ENCODE measurements at regions not wholly inside any gene's neighbourhood (a gene's known extent, or its start where the extent isn't known, plus 50 kb on each side); places are given as distances from the start of the nearest gene placed in this dataset.
"Not testable (repeated sequence)": the region's sequence is repeated elsewhere in the genome, so short reads cannot be mapped to it uniquely, and the experiment has no call there.

DNA sequence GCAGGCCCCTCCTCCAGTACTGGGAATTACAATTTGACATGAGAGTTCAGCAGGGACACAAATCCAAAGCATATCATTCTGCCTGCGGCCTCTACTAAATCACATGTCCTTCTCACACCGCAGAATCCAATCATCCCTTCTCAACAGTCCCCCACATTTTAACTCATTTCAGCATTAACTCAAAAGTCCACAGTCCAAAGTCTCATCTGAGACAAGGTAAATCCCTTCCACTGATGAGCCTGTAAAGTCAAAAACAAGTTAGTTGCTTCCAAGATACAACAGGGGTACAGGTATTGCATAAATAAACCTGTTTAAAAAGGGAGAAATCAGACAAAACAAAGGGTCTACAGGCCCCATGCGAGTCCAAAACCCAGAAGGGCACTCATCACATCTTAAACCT, 64.0 kb downstream of the EBNA1BP2 start:
- no peak overlapping the region for H3K4me3 ChIP-seq (ENCODE audit: low read depth, low read length)
- DNase-seq (ENCODE audit: low read depth) = no peak

DNA sequence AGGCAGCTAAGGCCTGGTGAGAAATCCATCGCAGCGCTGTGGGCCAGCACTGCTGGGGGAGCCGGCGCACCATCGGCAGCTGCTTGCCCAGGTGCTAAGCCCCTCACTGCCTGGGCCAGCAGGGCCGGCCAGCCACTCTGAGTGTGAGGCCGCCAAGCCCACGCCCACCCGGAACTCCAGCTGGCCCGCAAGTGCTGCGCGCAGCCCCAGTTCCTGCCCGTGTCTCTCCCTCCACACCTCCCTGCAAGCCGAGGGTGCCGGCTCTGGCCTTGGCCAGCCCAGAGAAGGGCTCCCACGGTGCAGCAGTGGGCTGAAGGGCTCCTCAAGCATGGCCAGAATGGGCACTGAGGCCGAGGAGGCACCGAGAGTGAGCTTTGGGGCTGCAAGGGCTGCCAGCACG, 64.4 kb downstream of the EBNA1BP2 start:
- no peak overlapping the region for H3K4me3 ChIP-seq (ENCODE audit: low read depth, low read length)
- no peak for DNase-seq (ENCODE audit: low read depth)

DNA sequence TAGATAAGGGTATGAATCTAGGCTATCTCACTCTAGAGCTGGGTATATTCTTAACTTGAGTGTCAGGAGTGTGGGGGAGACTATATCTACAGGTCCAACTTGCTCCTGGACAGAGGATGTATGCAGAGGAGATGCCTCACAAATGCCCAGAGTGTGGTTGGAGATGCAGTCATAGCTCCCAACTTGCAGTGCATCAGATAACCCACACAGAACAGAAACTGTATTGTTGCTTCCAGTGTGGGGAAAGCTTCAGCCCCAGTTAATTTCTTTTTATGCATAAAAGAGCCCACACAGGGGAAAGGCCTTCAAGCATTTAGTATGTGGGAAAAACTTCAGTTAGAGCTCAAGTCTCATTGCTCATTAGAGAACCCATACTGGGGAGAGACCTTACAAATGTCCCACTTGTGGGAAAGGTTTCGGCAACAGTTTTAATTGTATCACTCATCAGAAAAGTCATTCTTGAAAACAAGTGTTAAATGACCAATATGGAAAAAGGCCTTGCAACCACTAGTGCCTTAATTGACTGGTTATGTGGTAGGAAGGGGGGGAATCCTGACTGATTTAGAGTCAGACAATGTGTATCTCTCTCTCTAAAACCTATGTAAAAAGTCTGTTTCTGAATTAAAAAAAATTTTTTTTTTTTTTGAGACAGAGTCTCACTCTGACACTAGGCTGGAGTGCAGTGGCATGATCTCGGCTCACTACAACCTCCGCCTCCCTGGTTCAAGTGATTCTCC, 67.9 kb downstream of the EBNA1BP2 start:
- DNase-seq (ENCODE audit: low read depth) = no peak

DNA sequence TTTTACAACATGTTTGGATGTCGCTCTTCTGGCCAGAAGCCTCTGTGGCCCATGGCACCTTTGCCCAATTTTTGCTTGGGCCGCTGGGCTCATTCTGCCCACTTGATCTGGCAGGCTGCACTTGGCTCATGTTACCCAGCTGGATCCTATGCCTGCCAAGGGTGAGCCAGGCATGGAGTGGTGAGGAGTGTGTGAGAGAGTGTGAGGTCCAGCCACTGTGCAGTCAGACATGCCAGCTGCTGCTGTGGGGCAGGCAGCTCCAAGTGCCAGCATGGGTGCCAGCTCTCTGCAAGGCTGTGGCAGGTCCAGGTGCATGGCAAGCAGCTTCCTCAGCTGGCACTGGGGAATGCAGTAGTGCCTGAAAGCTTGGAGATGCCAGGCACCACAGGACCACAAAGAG, 71.0 kb downstream of the EBNA1BP2 start:
- H3K4me3 ChIP-seq (ENCODE audit: low read depth, low read length) = no peak overlapping the region
- DNase-seq (ENCODE audit: low read depth) = no peak

More for the DNA sequence above, 67.9 kb downstream of the EBNA1BP2 start:
- H3K4me3 ChIP-seq (ENCODE audit: low read depth, low read length) = no peak overlapping the region

DNA sequence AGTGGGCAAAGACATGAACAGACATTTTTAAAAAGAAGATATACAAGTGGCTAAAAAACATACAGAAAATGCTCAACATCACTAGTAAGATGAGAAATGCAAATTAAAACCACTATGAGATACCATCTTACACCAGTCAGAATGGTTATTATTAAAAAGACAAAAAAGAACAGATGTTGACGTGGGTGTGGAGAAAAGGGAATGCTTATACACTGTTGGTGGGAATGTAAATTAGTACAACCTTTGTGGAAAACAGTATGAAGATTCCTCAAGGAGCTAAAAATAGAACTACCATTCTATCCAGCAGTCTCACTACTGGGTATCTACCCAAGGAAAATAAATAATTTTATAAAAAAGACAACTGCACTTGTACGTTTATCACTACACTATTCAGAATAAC, 73.9 kb downstream of the EBNA1BP2 start:
- no peak overlapping the region for H3K4me3 ChIP-seq (ENCODE audit: low read depth, low read length)
- DNase-seq (ENCODE audit: low read depth) = no peak

DNA sequence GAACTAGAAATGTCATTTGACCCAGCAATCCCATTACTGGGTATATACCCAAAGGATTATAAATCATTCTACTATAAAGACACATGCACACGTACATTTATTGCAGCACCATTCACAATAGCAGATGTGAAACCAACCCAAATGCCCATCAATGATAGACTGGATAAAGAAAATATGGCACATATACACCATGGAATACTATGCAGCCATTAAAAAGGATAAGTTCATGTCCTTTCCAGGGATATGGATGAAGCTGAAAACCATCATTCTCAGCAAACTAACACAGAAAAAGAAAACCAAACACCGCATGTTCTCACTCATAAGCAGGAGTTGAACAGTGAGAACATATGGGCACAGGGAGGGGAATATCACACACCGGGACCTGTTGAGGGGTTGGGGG, 75.6 kb downstream of the EBNA1BP2 start:
- DNase-seq (ENCODE audit: low read depth); H3K4me3 ChIP-seq (ENCODE audit: low read depth, low read length): not testable (repeated sequence)

DNA sequence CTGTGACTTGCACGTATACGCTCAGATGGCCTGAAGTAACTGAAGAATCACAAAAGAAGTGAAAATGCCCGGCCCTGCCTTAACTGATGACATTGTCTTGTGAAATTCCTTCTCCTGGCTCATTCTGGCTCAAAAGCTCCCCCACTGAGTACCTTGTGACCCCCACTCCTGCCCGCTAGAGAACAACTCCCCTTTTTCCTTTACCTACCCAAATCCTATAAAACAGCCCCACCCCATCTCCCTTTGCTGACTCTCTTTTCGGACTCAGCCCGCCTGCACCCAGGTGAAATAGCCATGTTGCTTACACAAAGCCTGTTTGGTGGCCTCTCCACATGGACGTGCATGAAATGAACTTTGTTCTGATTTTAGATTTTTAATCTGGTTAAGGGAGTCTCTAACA, 81.3 kb downstream of the EBNA1BP2 start:
- DNase-seq (ENCODE audit: low read depth); H3K4me3 ChIP-seq (ENCODE audit: low read depth, low read length): not testable (repeated sequence)

DNA sequence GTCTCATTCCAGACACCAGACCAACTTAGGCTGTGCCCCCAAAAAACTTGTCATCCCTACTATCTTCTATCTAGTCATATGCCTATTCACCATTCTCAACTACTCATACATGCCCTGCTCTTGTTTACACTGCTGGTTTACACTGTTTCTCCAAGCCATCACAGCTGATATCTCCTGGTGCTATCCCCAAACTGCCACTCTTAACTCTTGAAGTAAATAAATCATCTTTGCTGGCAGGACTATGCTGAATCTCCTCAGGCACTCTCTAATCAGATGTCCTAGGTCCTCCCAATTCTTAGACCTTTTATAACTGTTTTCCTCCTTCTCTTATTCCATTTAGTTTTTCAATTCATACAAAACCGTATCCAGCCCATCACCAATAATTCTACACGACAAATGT, 81.9 kb downstream of the EBNA1BP2 start:
- not testable (repeated sequence) for DNase-seq (ENCODE audit: low read depth); H3K4me3 ChIP-seq (ENCODE audit: low read depth, low read length)

DNA sequence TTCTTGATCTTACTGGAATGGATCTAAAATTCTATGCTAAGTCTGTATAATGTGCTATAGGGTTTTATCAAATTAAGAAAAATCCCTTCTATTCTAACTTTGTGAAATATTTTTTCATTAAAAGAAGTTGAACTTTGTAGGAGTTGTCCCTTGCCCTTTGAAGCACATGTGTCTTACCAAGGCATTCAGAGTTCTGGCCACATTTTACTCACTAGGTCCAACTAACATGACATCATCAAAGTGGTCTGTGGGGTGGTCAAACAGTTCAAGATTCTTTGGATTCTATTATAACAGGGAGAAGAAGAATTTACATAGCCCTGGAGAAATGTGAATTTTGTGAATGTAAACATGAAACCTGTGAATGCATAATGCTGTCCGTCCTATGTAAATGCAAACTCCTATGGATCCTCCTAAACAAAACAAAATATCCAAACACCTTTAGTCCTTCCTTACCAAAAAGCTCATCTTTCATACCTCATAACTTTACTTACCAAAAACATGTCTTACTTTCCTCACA, 88.7 kb downstream of the EBNA1BP2 start:
- H3K4me3 ChIP-seq (ENCODE audit: low read depth, low read length) = no peak overlapping the region
- DNase-seq (ENCODE audit: low read depth) = no peak

DNA sequence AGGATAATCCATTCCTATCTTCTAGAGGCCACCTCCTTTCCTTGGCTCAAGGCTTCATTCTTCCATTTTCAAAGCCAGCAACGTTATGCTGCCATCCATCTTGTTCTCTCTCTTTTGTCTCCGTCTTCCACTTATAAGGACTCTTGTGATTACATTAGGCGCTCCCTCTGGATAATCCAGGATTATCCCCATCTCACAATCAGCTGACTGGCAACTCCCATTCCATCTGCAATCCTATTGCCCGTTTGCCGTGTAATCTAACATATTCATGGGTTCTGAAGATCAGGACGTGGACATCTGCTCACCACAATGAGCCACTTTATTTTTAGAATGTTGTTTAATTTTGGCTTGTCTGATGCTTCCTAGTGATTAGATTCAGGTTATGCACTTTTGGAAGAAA, 89.3 kb downstream of the EBNA1BP2 start:
- no peak overlapping the region for H3K4me3 ChIP-seq (ENCODE audit: low read depth, low read length)
- no peak for DNase-seq (ENCODE audit: low read depth)

DNA sequence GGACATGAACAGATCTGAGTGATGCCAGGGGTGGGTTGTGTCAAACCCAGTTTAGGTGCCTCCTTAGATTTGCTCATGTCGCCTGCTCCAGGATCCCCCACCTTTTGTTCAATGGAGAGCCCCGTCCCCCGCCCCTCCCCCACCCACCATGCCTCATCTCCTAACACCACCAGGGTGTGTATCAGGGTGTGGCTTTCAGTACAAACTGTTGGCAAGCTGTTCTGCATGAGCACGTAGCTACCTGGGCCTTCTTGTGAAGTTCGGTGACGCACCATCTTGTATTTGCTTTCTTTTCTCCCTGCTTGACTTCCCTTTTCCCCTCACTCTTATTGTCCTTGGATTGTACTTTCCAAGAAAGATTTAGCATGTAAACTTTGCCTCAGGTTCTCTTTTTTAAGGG, 94.8 kb downstream of the EBNA1BP2 start:
- no peak for DNase-seq (ENCODE audit: low read depth)

DNA sequence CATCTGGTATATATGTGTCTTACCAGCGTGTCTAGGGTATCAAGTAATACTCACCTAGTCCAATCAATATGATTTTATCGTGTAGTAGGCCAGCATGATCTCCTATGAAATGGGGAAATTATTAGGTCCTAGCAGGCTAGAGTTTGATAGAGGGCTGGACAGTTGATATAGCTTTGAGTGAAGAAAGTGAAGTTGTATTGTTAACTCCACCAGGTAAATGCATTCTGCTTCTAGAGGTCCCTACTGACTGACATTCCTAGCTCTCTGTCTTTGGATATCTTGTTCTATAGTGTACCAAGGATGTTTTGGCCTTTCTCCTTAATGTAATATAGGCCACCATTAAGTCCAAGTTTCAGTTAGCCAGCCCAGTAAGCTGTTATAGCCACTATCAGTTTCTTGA, 97.4 kb downstream of the EBNA1BP2 start:
- no peak for DNase-seq (ENCODE audit: low read depth)
- H3K4me3 ChIP-seq (ENCODE audit: low read depth, low read length) = no peak overlapping the region

More for the DNA sequence above, 94.8 kb downstream of the EBNA1BP2 start:
- no peak overlapping the region for H3K4me3 ChIP-seq (ENCODE audit: low read depth, low read length)

DNA sequence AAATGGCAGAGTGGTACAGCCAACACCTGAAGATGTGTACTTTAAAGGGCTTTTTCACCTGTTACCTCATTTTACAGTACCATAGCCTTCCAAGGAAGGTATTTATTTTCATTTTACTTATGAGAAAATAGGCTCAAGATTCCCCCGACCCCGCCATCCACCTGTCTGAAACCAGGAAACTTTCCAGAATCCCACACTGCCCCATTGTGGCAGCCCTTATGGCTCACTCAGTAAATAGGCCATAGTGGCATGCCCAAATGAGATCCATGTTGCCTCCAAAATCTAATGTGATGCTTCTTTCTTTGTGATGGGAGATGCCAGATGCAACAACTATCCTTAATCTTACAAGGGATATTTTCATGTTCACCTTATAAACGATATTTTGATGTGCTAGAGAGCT, 97.8 kb downstream of the EBNA1BP2 start:
- no peak for DNase-seq (ENCODE audit: low read depth)
- no peak overlapping the region for H3K4me3 ChIP-seq (ENCODE audit: low read depth, low read length)

DNA sequence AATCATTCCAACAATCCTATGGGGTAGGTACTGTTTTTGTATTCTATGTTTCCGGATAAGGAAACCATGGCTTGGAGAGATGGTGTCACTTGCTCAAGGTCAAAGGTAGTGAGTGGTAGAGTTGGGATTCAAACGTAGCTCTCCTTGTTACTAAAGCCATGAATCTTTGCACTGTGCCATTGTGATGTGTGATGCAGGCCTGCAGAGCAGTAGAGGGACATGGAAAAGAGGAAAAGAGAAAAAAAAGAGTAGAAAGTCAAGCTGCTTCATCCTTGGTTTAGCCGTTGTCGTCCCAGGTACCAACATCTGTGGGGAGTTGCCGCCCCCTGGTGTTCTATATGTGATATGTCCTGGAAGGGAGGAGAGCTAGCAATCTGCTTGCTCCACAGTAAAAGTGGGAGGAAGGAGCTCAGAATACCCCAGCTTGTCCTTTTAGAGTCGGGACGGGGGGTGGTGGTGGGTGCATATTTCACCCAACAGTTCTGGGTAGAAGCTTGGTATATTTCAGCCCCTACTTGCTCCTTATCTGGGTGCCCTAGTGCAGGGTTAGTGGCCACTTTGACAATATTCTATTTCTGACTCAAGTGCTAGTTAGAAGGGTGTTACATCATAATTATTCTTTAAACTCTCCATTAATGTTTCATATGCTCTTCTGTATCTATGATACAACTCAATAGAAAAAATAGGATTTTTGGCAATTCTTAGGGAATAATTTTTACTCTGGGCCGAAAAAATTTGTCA, 98.4 kb downstream of the EBNA1BP2 start:
- no peak overlapping the region for H3K4me3 ChIP-seq (ENCODE audit: low read depth, low read length)
- no peak for DNase-seq (ENCODE audit: low read depth)

DNA sequence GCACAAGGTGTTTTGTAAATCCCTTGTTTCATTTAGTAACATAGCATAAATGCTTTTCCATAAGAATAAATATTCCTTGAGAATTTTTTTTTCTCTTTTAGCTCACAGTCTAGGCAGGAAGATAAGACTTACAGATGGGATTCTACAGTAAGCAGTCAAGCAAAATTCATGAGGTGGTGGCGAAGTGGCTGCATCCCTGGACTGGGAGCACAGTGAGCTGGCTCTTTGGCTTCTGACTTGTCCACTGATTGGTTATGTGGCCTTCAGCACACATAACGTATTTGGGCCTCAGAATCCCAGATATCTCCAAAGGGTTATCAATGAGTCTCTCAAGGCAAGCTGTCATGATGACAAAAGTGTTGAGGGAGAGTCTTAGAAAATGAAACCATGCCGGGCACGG, 99.8 kb downstream of the EBNA1BP2 start:
- H3K4me3 ChIP-seq (ENCODE audit: low read depth, low read length) = no peak overlapping the region
- no peak for DNase-seq (ENCODE audit: low read depth)

DNA sequence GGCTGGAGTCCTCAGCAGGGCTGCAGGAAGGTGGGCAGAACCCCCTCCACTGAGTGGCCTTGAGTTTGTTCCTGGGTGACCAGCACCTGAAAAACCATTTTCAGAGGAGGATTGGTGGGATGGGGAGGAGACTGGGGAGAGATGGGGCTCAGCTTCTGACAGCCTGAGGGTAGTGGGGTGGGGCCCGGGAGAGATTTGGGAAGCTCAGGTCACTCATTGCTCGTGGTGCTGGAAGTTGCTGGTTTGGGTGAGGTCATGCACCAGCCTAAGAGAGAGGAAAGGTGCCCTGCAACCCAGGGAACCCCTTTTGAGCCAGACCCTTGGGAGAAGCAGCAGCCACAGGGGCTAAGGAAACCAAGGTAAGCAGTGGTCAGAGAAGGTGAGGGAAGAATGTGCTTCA, 100.8 kb downstream of the EBNA1BP2 start:
- no peak overlapping the region for H3K4me3 ChIP-seq (ENCODE audit: low read depth, low read length)
- no peak for DNase-seq (ENCODE audit: low read depth)

DNA sequence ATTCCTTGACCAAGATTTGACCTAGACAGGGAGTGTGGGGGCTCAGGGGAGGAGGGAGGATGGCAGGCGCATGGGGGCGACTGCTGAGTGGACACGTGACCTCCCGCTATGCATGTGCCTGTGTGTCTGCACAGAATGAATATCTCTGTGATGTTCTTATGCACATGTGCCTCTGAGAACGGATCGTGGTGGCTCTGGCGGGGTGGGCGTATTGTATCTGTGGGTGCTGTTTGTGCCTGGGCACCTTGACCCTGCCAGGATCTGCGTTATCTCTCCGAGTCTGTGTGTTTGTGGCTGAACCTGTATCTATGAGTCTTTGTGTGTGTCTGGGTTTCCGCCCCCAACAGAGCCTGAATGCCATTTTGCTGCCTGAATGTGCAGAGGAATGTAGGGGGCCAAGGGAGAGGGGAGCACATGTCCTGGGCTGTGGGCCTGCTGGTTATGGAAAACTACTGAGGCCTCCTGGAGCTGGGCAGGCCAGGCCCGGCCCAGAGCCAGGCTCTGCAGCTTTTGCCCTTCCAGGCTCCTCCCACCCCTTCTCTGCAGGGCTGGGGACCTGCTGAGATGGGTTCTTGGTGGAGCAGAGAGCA, 102.5 kb downstream of the EBNA1BP2 start:
- H3K4me3 ChIP-seq (ENCODE audit: low read depth, low read length) = no peak overlapping the region

DNA sequence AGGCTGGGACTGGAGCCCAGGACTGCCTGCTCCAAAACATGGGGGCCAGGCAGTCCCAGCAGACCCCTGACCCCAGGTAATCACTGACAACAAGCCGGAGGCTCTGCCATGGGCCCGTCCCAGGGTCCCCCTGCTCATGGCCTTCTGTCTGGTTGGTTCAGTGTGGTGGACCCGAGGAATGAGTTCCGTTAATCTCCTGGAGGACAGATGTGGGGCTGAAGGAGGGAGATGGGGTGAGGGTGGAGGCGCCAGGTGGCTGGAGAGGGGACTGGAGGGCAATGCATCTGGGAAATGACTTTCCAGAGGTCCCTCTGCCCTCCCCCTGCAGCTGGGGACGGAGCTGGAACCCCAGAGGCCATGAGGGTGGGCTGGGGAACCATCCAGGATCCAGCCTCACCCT, 103.2 kb downstream of the EBNA1BP2 start:
- H3K4me3 ChIP-seq (ENCODE audit: low read depth, low read length) = no peak overlapping the region

More for the DNA sequence above, 102.5 kb downstream of the EBNA1BP2 start:
- no peak for DNase-seq (ENCODE audit: low read depth)

DNA sequence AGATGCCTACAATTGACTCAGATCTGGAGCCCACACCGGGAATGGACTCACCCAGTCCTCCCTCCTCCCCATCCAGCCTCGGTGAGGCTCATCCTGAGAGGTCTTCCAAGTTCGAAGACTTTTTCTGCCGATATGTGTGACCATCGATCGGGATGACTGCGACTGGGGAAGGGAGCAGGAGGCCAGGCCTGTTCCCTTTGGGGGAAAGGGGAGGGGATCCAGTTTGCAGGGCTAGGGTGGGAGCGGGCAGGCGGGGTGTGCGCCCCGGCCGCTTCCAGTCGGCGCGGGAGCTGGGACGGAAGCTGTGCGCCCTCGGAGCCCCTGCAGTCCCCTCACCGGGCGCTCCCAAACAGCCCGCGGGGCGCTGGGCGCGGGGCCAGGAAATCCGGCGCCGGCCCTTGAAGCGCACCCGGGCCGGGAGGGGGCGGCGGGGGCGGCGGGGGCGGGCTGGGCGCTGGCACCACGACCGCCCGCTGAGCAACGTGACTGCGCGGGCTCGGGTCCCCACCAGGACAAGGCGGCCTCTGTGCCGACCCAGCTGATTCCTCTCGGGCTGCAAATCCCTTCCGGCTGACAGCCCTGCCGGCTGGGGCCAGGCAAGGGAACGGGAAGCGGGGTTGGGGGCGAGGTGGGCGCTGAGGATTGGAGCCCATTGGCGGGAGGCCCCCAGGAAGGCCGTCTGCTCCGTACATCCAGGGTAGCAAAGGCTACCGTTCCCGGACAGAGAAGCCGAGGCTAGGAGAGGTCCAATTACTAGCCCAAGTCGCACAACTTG, 103.9 kb downstream of the EBNA1BP2 start:
- no peak for DNase-seq (ENCODE audit: low read depth)
- H3K4me3 ChIP-seq (ENCODE audit: low read depth, low read length) = peak overlapping the region; percentile 30

More for the DNA sequence above, 103.2 kb downstream of the EBNA1BP2 start:
- DNase-seq (ENCODE audit: low read depth) = no peak
